ENCODE measurements at regions not wholly inside any gene's neighbourhood (a gene's known extent, or its start where the extent isn't known, plus 50 kb on each side); places are given as distances from the start of the nearest gene placed in this dataset.

DNA sequence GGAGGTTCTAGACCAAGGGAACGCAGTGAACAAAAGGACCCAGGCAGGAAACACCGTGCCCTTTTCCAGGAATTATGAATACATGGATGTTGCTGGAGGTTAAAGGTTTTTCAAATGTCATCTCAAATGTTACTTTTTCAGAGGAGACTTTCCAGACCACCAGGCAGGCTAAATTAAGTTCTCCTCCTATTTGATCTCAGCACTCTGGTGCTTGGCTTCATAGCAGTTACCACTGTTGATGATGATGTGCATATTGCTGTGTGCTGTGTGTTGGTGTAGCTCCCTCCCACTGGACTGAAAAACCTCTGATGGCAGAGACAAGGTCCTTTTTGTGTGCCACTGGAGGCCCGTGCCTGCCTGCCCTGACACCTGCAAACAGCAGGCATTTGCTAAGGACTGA lies 137.3 kb upstream of the PTPRM start:
- Histone ChIP-seq H3K4me3 (ENCODE audit: low read length) (no peak overlapping the region), H3K9me3 (ENCODE audit: control insufficient read depth, low read length) (no peaks in the 10 kb centered on the region), H3K27me3 (ENCODE audit: control insufficient read depth, insufficient read depth) (no peaks in the 10 kb centered on the region), H3K4me1 (ENCODE audit: control insufficient read depth, insufficient read depth, low read length) (no peaks in the 10 kb centered on the region), H3K27ac (ENCODE audit: low read length) (no peak overlapping the region)
- WGBS, result 80% methylated on average over 3 of the region's 3 CpGs
- no peak for DNase-seq
- intact Hi-C loops (cut with DNase I), result no loop called here
- no peak for ATAC-seq

DNA sequence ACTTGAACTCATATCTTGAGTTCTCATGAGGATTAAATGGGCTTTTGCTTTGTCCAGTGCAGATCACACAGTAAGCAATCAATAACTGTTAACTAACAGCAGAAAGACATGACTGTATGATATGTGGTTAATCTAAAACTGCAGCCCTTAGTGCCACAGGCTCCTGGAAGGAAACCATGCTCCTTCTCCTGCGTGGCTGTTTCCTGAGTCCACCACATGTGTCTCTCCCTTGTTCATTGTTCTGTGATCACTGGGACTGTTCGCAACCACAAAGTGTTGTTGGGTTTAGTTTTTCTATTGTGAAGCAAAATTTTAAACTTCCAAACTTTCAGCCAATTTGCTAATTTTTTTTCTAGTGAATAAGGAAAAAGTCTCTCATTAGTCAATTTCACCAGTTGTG lies 130.9 kb upstream of the PTPRM start:
- intact Hi-C loops (cut with DNase I), result no loop called here
- WGBS, result 73% methylated on average over 2 of the region's 2 CpGs

DNA sequence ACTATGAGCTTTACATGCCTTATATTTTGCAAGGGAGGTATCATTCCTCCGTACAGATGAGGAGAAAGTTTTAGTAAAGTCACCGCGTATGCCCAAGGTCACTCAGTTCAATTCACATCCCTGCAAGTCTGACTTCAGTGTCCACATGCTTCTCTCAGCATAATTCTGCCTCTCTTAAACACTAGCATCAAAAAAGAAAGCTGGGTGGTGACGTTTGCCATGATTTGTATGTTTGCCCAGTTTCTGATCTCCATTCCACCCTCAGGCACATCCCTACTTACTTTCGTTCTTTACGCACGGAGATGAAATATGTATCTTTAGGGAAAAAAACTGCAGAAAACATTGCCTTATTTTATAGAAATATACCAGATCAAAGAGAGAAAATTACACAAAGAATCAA lies 129.2 kb upstream of the PTPRM start:
- Histone ChIP-seq H3K9me3 (ENCODE audit: control insufficient read depth, low read length) (no peaks in the 10 kb centered on the region), H3K4me3 (ENCODE audit: low read length) (no peak overlapping the region), H3K27ac (ENCODE audit: low read length) (no peak overlapping the region), H3K27me3 (ENCODE audit: control insufficient read depth, insufficient read depth) (no peaks in the 10 kb centered on the region), H3K4me1 (ENCODE audit: control insufficient read depth, insufficient read depth, low read length) (no peaks in the 10 kb centered on the region)
- 73% methylated on average over 7 of the region's 7 CpGs for WGBS
- no peak for DNase-seq
- ATAC-seq, result no peak
- intact Hi-C loops (cut with DNase I), result no loop called here

More for the DNA sequence above, 130.9 kb upstream of the PTPRM start:
- Histone ChIP-seq H3K9me3 (ENCODE audit: control insufficient read depth, low read length) (no peaks in the 10 kb centered on the region), H3K4me1 (ENCODE audit: control insufficient read depth, insufficient read depth, low read length) (no peaks in the 10 kb centered on the region), H3K27ac (ENCODE audit: low read length) (no peak overlapping the region), H3K27me3 (ENCODE audit: control insufficient read depth, insufficient read depth) (no peaks in the 10 kb centered on the region), H3K4me3 (ENCODE audit: low read length) (no peak overlapping the region)
- no peak for ATAC-seq
- DNase-seq, result no peak

DNA sequence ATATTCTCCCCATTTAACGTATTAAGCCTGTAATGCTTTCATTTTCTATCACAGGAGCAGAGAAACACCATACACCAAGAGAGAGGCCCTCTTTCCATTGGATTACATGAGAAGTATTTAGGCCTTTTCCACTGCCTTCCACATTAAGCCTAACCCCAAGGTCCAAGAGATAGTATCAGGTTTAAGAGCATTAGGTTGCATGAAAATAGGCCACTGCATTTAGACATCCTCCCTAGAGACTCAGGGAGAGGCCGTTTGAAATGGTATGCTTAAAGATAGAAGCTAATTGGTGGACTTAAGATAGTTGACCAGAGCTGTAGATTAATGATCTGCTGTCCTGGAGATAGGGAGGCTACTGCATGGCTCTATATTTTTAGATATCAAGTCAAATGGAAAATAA lies 128.5 kb upstream of the PTPRM start:
- Histone ChIP-seq H3K4me3 (ENCODE audit: low read length) (no peak overlapping the region), H3K9me3 (ENCODE audit: control insufficient read depth, low read length) (no peaks in the 10 kb centered on the region), H3K4me1 (ENCODE audit: control insufficient read depth, insufficient read depth, low read length) (no peaks in the 10 kb centered on the region), H3K27ac (ENCODE audit: low read length) (no peak overlapping the region), H3K27me3 (ENCODE audit: control insufficient read depth, insufficient read depth) (no peaks in the 10 kb centered on the region)
- ATAC-seq (no peak), DNase-seq (no peak)
- 49% methylated on average over 2 of the region's 2 CpGs for WGBS
- intact Hi-C loops (cut with DNase I), result no loop called here

DNA sequence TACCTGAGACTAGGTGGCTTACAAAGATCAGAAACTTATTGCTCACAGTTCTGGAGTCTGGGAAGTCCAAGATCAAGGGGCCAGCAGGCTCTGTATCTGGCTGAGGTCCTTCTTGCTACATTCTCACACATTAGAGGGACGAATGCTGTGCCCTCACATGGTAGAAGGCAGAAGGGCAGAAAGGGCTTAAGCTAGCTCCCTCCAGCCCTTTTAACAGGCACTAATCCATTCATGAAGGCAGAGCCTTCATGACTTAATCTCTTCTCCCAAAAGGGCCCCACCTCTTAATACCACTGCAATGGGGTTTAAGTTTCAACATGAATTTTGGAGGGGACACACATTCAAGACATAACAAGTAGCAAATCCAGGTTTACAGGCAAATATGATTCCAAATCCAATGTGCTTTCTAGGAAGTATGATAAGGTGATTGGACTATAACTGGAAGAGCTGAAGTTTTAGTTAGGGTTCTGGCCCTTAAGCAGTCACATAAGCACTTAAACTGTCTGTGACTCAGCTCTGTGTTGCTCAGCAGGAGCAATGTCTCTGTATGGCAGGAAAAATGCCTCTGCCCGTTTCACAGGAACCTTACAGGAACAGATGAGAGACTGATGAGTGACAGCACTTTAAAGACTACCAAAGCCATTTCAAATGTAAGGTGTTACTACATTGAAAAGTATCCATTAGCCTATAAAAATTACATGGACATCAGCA lies 119.6 kb upstream of the PTPRM start:
- Histone ChIP-seq H3K4me3 (ENCODE audit: low read length) (no peak overlapping the region), H3K4me1 (ENCODE audit: control insufficient read depth, insufficient read depth, low read length) (no peaks in the 10 kb centered on the region), H3K27me3 (ENCODE audit: control insufficient read depth, insufficient read depth) (no peaks in the 10 kb centered on the region), H3K27ac (ENCODE audit: low read length) (no peak overlapping the region), H3K9me3 (ENCODE audit: control insufficient read depth, low read length) (no peaks in the 10 kb centered on the region)
- ATAC-seq (no peak), DNase-seq (no peak)
- intact Hi-C loops (cut with DNase I), result no loop called here
- 73% methylated on average over 2 of the region's 2 CpGs for WGBS

DNA sequence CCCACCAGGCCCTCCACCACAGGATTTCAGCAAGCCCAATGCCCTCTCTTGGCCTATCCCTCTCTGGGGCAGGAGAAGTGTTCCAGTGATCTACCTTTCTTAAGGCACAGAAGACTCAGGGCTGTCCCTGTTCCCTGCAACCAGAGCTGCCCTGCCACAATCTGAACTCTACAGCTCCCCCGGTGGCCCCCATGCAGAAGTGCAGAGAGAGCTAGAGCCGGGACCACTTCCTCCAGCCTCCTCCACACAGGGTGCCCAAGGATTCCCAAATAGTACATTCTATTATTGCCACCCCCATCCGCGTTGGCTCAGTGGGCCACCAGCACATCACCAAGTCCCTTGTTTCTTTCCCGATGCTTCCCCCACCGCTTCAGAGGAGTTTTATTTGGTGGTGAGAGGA lies 114.8 kb upstream of the PTPRM start:
- DNase-seq (peak in 1 of 3 donors; percentile 29), ATAC-seq (peak; percentile 59 to 82)
- no peaks in the 10 kb centered on the region for H3K27me3 ChIP-seq (ENCODE audit: control insufficient read depth, insufficient read depth)
- no peaks in the 10 kb centered on the region for H3K4me1 ChIP-seq (ENCODE audit: control insufficient read depth, insufficient read depth, low read length)
- H3K27ac ChIP-seq (ENCODE audit: low read length), result no peak overlapping the region
- H3K4me3 ChIP-seq (ENCODE audit: low read length), result no peak overlapping the region
- intact Hi-C loops (cut with DNase I), result loop anchor here in 2 of 4 donors (10.0 kb wide), 2 partner anchors 112 to 178 kb away; partner anchors contain the start of gene PTPRM (in 1 of the 2)
- 46% methylated on average over 6 of the region's 6 CpGs for WGBS
- H3K9me3 ChIP-seq (ENCODE audit: control insufficient read depth, low read length), result no peaks in the 10 kb centered on the region

DNA sequence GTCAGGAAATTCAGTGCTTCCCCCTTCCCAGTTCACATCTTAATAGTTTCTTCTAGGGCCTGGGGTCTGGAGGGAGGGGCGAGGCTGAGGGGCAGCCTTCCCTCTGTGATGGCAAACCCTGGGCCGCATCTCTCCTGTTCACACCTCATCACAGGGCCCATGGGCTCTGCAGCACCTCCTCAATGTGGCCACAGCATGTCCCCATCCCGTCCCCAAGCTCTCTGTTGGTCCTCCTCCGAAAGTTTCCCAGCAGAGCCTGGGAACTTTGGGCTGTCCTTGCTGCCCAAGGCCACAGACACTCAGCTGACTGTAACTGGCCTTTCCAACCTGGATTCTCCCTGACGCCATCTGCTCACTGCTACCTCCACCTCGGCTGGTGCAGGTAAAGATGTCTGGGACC lies 112.7 kb upstream of the PTPRM start:
- no peaks in the 10 kb centered on the region for H3K27me3 ChIP-seq (ENCODE audit: control insufficient read depth, insufficient read depth)
- no peak overlapping the region for H3K27ac ChIP-seq (ENCODE audit: low read length)
- ATAC-seq, result no peak
- no peak overlapping the region for H3K4me3 ChIP-seq (ENCODE audit: low read length)
- no peaks in the 10 kb centered on the region for H3K9me3 ChIP-seq (ENCODE audit: control insufficient read depth, low read length)
- DNase-seq, result no peak
- no peaks in the 10 kb centered on the region for H3K4me1 ChIP-seq (ENCODE audit: control insufficient read depth, insufficient read depth, low read length)
- intact Hi-C loops (cut with DNase I), result loop anchor here in 2 of 4 donors (10.0 kb wide), 2 partner anchors 110 to 180 kb away; partner anchors contain the start of gene PTPRM (in 1 of the 2)
- WGBS, result 95% methylated on average over 6 of the region's 6 CpGs

DNA sequence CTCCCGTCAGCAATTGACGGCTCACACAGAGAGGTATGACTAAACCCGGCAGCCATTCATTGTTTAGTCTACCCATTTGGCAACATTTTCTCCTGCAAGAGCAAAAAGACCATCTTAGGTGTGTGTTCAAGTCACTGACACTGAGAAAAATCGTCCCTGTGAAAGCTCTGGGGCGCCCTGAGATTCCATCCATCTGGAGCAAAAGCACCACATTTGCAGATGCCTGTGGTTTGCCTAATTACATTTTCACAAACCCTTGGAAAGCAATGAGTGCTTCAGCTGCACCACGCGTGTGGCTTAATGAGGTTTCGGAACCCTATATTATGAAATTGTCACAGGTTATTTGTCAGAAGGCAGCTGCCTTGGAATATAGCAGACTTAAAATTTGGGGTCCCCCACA lies 110.7 kb upstream of the PTPRM start:
- no peaks in the 10 kb centered on the region for H3K9me3 ChIP-seq (ENCODE audit: control insufficient read depth, low read length)
- WGBS, result 87% methylated on average over 8 of the region's 8 CpGs
- H3K27me3 ChIP-seq (ENCODE audit: control insufficient read depth, insufficient read depth), result no peaks in the 10 kb centered on the region
- ATAC-seq, result no peak
- no peak for DNase-seq
- no peak overlapping the region for H3K27ac ChIP-seq (ENCODE audit: low read length)
- no peak overlapping the region for H3K4me3 ChIP-seq (ENCODE audit: low read length)
- intact Hi-C loops (cut with DNase I), result loop anchor here in 2 of 4 donors (10.0 kb wide), 2 partner anchors 108 to 182 kb away; partner anchors contain the start of gene PTPRM (in 1 of the 2)
- H3K4me1 ChIP-seq (ENCODE audit: control insufficient read depth, insufficient read depth, low read length), result no peaks in the 10 kb centered on the region

DNA sequence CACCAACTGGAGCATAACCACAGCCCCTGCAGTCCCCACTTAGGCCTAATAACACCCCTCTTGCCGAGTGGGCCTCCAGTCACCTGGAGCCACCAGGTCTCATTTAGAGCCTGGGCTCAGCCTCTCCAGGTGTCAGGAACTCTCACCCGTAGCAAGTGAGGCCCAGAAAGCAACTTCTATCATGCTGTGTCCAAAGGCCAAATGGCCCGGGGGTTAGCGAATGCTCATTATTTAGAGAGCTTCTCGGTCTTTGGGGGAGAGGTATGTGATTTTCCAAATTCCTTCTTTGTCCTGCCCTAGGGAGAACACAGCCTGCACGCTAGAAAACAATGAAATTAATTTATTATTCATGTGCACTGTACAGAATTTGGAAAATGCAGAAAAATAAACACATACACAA lies 109.9 kb upstream of the PTPRM start:
- intact Hi-C loops (cut with DNase I), result loop anchor here in 2 of 4 donors (10.0 kb wide), 2 partner anchors 108 to 182 kb away; partner anchors contain the start of gene PTPRM (in 1 of the 2)
- H3K27ac ChIP-seq (ENCODE audit: low read length), result no peak overlapping the region
- 82% methylated on average over 6 of the region's 6 CpGs for WGBS

DNA sequence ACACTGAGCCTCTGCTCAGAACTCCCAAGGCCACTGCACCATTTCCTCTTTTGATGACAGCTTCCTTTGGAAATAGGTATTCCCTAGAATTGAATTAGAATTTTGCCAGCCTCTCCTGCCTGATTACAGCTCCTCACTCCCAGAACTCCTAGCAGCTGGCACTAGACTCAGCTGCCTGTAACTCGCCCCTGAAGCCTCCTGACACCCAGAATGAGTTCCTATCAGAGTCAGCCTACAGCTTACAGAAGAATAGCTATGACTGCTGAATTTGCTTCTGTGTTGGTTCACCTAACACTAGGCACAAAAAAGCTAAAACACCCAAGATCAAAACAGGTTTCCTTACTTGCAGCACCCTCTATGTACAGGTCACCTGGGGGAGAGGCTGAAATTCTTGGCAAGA lies 108.2 kb upstream of the PTPRM start:
- ATAC-seq (peak; percentile 40 to 60), DNase-seq (no peak)
- 64% methylated on average over 1 of the region's 1 CpG for WGBS
- Histone ChIP-seq H3K4me3 (ENCODE audit: low read length) (no peak overlapping the region), H3K27me3 (ENCODE audit: control insufficient read depth, insufficient read depth) (no peaks in the 10 kb centered on the region), H3K27ac (ENCODE audit: low read length) (no peak overlapping the region), H3K4me1 (ENCODE audit: control insufficient read depth, insufficient read depth, low read length) (peaks cover 1% of the 10 kb centered on the region), H3K9me3 (ENCODE audit: control insufficient read depth, low read length) (no peaks in the 10 kb centered on the region)
- intact Hi-C loops (cut with DNase I), result loop anchor here in 2 of 4 donors (10.0 kb wide), 2 partner anchors 106 to 184 kb away; partner anchors contain the start of gene PTPRM (in 1 of the 2)

More for the DNA sequence above, 109.9 kb upstream of the PTPRM start:
- DNase-seq, result no peak
- Histone ChIP-seq H3K27me3 (ENCODE audit: control insufficient read depth, insufficient read depth) (no peaks in the 10 kb centered on the region), H3K4me3 (ENCODE audit: low read length) (no peak overlapping the region), H3K4me1 (ENCODE audit: control insufficient read depth, insufficient read depth, low read length) (no peaks in the 10 kb centered on the region), H3K9me3 (ENCODE audit: control insufficient read depth, low read length) (no peaks in the 10 kb centered on the region)
- ATAC-seq, result no peak

DNA sequence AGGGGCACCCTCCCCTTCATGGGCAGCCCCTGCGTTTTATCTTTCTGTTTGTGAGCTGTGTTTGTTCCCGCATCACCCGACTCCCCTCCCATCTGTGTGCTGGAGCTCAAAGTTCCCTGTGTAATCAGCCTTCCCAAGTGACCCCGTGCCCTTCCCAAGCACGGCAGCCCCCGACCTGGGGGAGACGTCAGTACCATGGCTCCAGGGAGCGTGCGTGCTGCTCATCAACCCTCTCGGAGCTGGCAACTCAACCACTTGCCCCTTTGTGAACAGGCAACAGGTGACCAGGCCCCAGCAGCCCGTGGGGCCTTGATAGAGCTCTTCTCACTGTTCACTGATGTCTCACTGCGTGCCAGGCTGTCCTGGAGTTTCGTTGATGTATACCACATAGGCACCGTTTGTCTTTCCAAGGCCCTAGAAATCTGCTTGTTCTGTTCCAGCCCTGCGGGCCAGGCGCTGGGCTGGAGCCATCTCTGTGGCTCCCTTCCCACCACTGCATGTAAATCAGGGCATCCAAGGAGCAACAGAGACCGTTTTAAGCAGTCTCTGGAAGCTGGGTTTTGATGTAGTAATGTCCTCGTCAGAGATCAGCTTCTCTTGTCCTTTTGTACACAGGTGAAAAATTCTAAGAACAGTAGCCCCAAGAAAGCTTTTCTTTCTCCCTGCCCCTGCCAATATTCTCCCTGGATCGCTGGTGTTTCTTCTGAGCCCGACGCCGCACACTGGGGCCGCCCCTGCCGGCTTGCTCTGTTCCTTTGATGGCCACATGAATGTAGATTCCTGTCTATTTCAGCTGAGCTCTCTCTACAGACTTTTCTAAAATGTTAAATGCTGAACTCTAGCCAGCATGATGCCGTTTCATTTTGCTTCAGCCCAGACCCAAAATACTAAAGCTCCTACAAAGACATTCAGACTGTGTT lies 107.0 kb upstream of the PTPRM start:
- DNase-seq (peak in 2 of 3 donors; percentile 65 to 69), ATAC-seq (peak; percentile 30 to 38)
- no peaks in the 10 kb centered on the region for H3K9me3 ChIP-seq (ENCODE audit: control insufficient read depth, low read length)
- no peak overlapping the region for H3K27ac ChIP-seq (ENCODE audit: low read length)
- H3K4me1 ChIP-seq (ENCODE audit: control insufficient read depth, insufficient read depth, low read length), result peaks cover 3% of the 10 kb centered on the region
- peak overlapping the region; percentile 1 for H3K4me3 ChIP-seq (ENCODE audit: low read length)
- no peaks in the 10 kb centered on the region for H3K27me3 ChIP-seq (ENCODE audit: control insufficient read depth, insufficient read depth)
- WGBS, result 59% methylated on average over 25 of the region's 25 CpGs
- intact Hi-C loops (cut with DNase I), result loop anchor here in 2 of 4 donors (10.0 kb wide), 2 partner anchors 105 to 185 kb away; partner anchors contain the start of gene PTPRM (in 1 of the 2)

Measured in right cardiac atrium (tissue), 5 donors.